Smooth muscle cell (in vitro differentiated cells): ENCODE measurements at regions not wholly inside any gene's neighbourhood (a gene's known extent, or its start where the extent isn't known, plus 50 kb on each side); places are given as distances from the start of the nearest gene placed in this dataset.

ENCODE experiments used
- DNase-seq: peaks from one replicate; lab custom pipeline; 2025; ENCODE audit not compliant: unreplicated experiment; lab: John Stamatoyannopoulos, UW
- H2AFZ ChIP-seq: fragments of 200-600 bp; sonication (generic); 2 replicates; pipeline ENCODE4 v1.6.0; 2016; ENCODE audit warnings: antibody characterized with exemption, low read depth, mild to moderate bottlenecking
- H3F3A ChIP-seq: fragments of 200-600 bp; sonication (generic); 2 replicates; pipeline ENCODE4 v1.6.0; 2017; ENCODE audit warnings: antibody characterized with exemption, low read depth
- H3K27ac ChIP-seq: fragments of 200-600 bp; sonication (generic); 2 replicates; pipeline ENCODE4 v1.5.1; 2016; ENCODE audit warnings: low read depth, mild to moderate bottlenecking
- H3K27me3 ChIP-seq: fragments of 200-600 bp; sonication (generic); 2 replicates; pipeline ENCODE4 v1.6.1; 2016; ENCODE audit warnings: low read depth, mild to moderate bottlenecking
- H3K36me3 ChIP-seq: fragments of 200-600 bp; sonication (generic); 2 replicates; pipeline ENCODE4 v1.5.1; 2016; ENCODE audit warnings: low read depth
- H3K4me1 ChIP-seq: fragments of 200-600 bp; sonication (generic); 2 replicates; pipeline ENCODE4 v1.5.1; 2016; ENCODE audit warnings: low read depth
- H3K4me2 ChIP-seq: fragments of 200-600 bp; sonication (generic); 2 replicates; pipeline ENCODE4 v1.6.0; 2016; ENCODE audit warnings: mild to moderate bottlenecking
- H3K4me3 ChIP-seq: fragments of 200-600 bp; sonication (generic); 2 replicates; pipeline ENCODE4 v1.5.1; 2016; ENCODE audit warnings: mild to moderate bottlenecking
- H3K79me2 ChIP-seq: fragments of 200-600 bp; sonication (generic); 2 replicates; pipeline ENCODE4 v1.6.0; 2016; ENCODE audit warnings: low read depth, mild to moderate bottlenecking
- H3K9ac ChIP-seq: fragments of 200-600 bp; sonication (generic); 2 replicates; pipeline ENCODE4 v1.6.0; 2016; ENCODE audit warnings: low read depth
- H3K9me3 ChIP-seq: fragments of 200-600 bp; sonication (generic); replicated peaks from 2 replicates; pipeline ENCODE4 v1.5.1; 2016; ENCODE audit warnings: low read depth
- H4K20me1 ChIP-seq: fragments of 200-600 bp; sonication (generic); 2 replicates; pipeline ENCODE4 v1.6.0; 2016; ENCODE audit warnings: low read depth
- CTCF ChIP-seq: fragments of 200-600 bp; sonication (generic); IDR thresholded peaks from 2 replicates; pipeline ENCODE4 v1.5.1; 2017; ENCODE audit warnings: borderline replicate concordance, mild to moderate bottlenecking, antibody characterized with exemption; ENCODE audit not compliant: insufficient read depth, poor library complexity, severe bottlenecking
- WGBS: methylation state at CpG from one replicate; pipeline ENCODE4 v1.1.7; 2016; ENCODE audit warnings: low lambda C conversion rate; 5-methylcytosine and 5-hydroxymethylcytosine counted together

- no peaks in the 10 kb centered on the region for H3K27me3 ChIP-seq
- WGBS, result 97% methylated on average over 3 of the region's 3 CpGs
- H3K36me3 ChIP-seq, result no peaks in the 10 kb centered on the region
- H3K27ac ChIP-seq, result no peak overlapping the region
- no peaks in the 10 kb centered on the region for H4K20me1 ChIP-seq
- H3K4me2 ChIP-seq, result no peak overlapping the region
- TF ChIP-seq CTCF, result no peak
- DNase-seq, result no peak
- no peaks in the 10 kb centered on the region for H3K9me3 ChIP-seq
- no peak overlapping the region for H2AFZ ChIP-seq
- H3K4me3 ChIP-seq, result no peak overlapping the region
- H3F3A ChIP-seq, result no peaks in the 10 kb centered on the region
- H3K9ac ChIP-seq, result no peak overlapping the region
- no peaks in the 10 kb centered on the region for H3K79me2 ChIP-seq
- H3K4me1 ChIP-seq, result no peaks in the 10 kb centered on the region
These were observed 887.5 kb downstream of the DIPK2A start for GRCh38 chr3:144859161-144859560.

- no peak overlapping the region for H3K4me3 ChIP-seq
- DNase-seq, result no peak
- no peaks in the 10 kb centered on the region for H3K36me3 ChIP-seq
- H3K27ac ChIP-seq, result no peak overlapping the region
- no peak overlapping the region for H2AFZ ChIP-seq
- H4K20me1 ChIP-seq, result no peaks in the 10 kb centered on the region
- H3K27me3 ChIP-seq, result no peaks in the 10 kb centered on the region
- 83% methylated on average over 2 of the region's 2 CpGs for WGBS
- TF ChIP-seq CTCF, result no peak
- H3K4me2 ChIP-seq, result no peak overlapping the region
- H3K4me1 ChIP-seq, result no peaks in the 10 kb centered on the region
- H3K79me2 ChIP-seq, result no peaks in the 10 kb centered on the region
- H3K9ac ChIP-seq, result no peak overlapping the region
- no peaks in the 10 kb centered on the region for H3K9me3 ChIP-seq
- H3F3A ChIP-seq, result no peaks in the 10 kb centered on the region
These were observed 893.0 kb downstream of the DIPK2A start for GRCh38 chr3:144864646-144865045.

GRCh38 chr3:144865948-144866347 lies 894.3 kb downstream of the DIPK2A start:
- no peak for DNase-seq
- Histone ChIP-seq H3K4me1 (no peaks in the 10 kb centered on the region), H3K4me3 (no peak overlapping the region), H3K27me3 (no peaks in the 10 kb centered on the region), H3K4me2 (no peak overlapping the region), H3K36me3 (no peaks in the 10 kb centered on the region), H3K9ac (no peak overlapping the region), H4K20me1 (no peaks in the 10 kb centered on the region), H3K27ac (no peak overlapping the region), H3F3A (no peaks in the 10 kb centered on the region), H3K79me2 (no peaks in the 10 kb centered on the region), H3K9me3 (no peaks in the 10 kb centered on the region), H2AFZ (no peak overlapping the region)
- TF ChIP-seq CTCF, result no peak

- H3K4me3 ChIP-seq, result no peak overlapping the region
- no peaks in the 10 kb centered on the region for H3K9me3 ChIP-seq
- H3F3A ChIP-seq, result no peaks in the 10 kb centered on the region
- WGBS, result 85% methylated on average over 2 of the region's 2 CpGs
- no peaks in the 10 kb centered on the region for H3K27me3 ChIP-seq
- no peak overlapping the region for H3K27ac ChIP-seq
- H3K9ac ChIP-seq, result no peak overlapping the region
- no peaks in the 10 kb centered on the region for H3K79me2 ChIP-seq
- no peak overlapping the region for H3K4me2 ChIP-seq
- H4K20me1 ChIP-seq, result no peaks in the 10 kb centered on the region
- H2AFZ ChIP-seq, result no peak overlapping the region
- H3K4me1 ChIP-seq, result no peaks in the 10 kb centered on the region
- no peaks in the 10 kb centered on the region for H3K36me3 ChIP-seq
- TF ChIP-seq CTCF, result no peak
- no peak for DNase-seq
These were observed 894.9 kb downstream of the DIPK2A start for GRCh38 chr3:144866476-144866875.
